HL-60/S4 treated with retinoic acid at 250 ng/mL for 4 days and 3 days (cell line): ENCODE measurements at regions not wholly inside any gene's neighbourhood (a gene's known extent, or its start where the extent isn't known, plus 50 kb on each side); places are given as distances from the start of the nearest gene placed in this dataset.

Source experiments
- in situ Hi-C: fragments of 300-500 bp; cut with MboI; formaldehyde crosslinking; loops from 2 replicates; pipeline ENCODE4 v1.7.0; 2022; ENCODE audit warnings: low sequenced_read_pairs

- in situ Hi-C loops = no loop called here
Measured at GRCh38 chr7:131233193-131233592, 94.5 kb upstream of the MKLN1 start.

- in situ Hi-C loops = no loop called here
Measured at GRCh38 chr7:131234719-131235488, 92.8 kb upstream of the MKLN1 start.

- in situ Hi-C loops = no loop called here
Measured at GRCh38 chr7:131235489-131236317, 92.0 kb upstream of the MKLN1 start.

GRCh38 chr7:131236318-131236672 lies 91.4 kb upstream of the MKLN1 start:
- in situ Hi-C loops = no loop called here

- in situ Hi-C loops = no loop called here
Measured at GRCh38 chr7:131238347-131238931, 89.2 kb upstream of the MKLN1 start.

- in situ Hi-C loops = no loop called here
Measured at GRCh38 chr7:131241386-131241785, 86.3 kb upstream of the MKLN1 start.

GRCh38 chr7:131242123-131242650 lies 85.5 kb upstream of the MKLN1 start:
- in situ Hi-C loops = no loop called here

GRCh38 chr7:131244259-131244852 lies 83.3 kb upstream of the MKLN1 start:
- in situ Hi-C loops = no loop called here

- in situ Hi-C loops = no loop called here
Measured at GRCh38 chr7:131249003-131249402, 78.7 kb upstream of the MKLN1 start.

- in situ Hi-C loops = no loop called here
Measured at GRCh38 chr7:131249483-131249882, 78.2 kb upstream of the MKLN1 start.

- in situ Hi-C loops = no loop called here
Measured at GRCh38 chr7:131250331-131250730, 77.3 kb upstream of the MKLN1 start.

GRCh38 chr7:131251371-131251770 lies 76.3 kb upstream of the MKLN1 start:
- in situ Hi-C loops = no loop called here

GRCh38 chr7:131252976-131253375 lies 74.7 kb upstream of the MKLN1 start:
- in situ Hi-C loops = no loop called here

- in situ Hi-C loops = no loop called here
Measured at GRCh38 chr7:131254211-131254610, 73.5 kb upstream of the MKLN1 start.

GRCh38 chr7:131255242-131255641 lies 72.4 kb upstream of the MKLN1 start:
- in situ Hi-C loops = no loop called here

- in situ Hi-C loops = no loop called here
Measured at GRCh38 chr7:131261476-131261994, 66.1 kb upstream of the MKLN1 start.

- in situ Hi-C loops = no loop called here
Measured at GRCh38 chr7:131265227-131265626, 62.4 kb upstream of the MKLN1 start.

- in situ Hi-C loops = no loop called here
Measured at GRCh38 chr7:131267631-131268030, 60.0 kb upstream of the MKLN1 start.

GRCh38 chr7:131268906-131269305 lies 58.8 kb upstream of the MKLN1 start:
- in situ Hi-C loops = no loop called here

GRCh38 chr7:131272086-131272485 lies 55.6 kb upstream of the MKLN1 start:
- in situ Hi-C loops = no loop called here

- in situ Hi-C loops = no loop called here
Measured at GRCh38 chr7:131274986-131275385, 52.7 kb upstream of the MKLN1 start.
